H1 (cell line): ENCODE measurements at regions not wholly inside any gene's neighbourhood (a gene's known extent, or its start where the extent isn't known, plus 50 kb on each side); places are given as distances from the start of the nearest gene placed in this dataset.

Experiments
- CTCF ChIA-PET: fragments of 300-600 bp; sonication (Branson Sonifier 250); formaldehyde crosslinking; loops from one replicate; lab custom pipeline; 2021; ENCODE audit not compliant: partially characterized antibody; lab: Charles Lee
- POLR2A ChIA-PET: fragments of 300-600 bp; sonication (Branson Sonifier 250); formaldehyde crosslinking; loops from one replicate; lab custom pipeline; 2021; ENCODE audit warnings: inconsistent platforms; ENCODE audit not compliant: partially characterized antibody; lab: Charles Lee
- DNase-seq, 2 experiments: peaks; one replicate each; pipeline versions ENCODE4 v3.0.0 to v3.0.0-alpha.2; 2010 to 2022; ENCODE audit warnings: low spot score in 2 of 2, low read depth in 1 of 2, mixed read lengths in 1 of 2
- FAIRE-seq: peaks from 2 replicates; lab custom pipeline; 2011; peaks lifted over from hg19 to GRCh38; lab: Jason Lieb, UNC
- H2AFZ ChIP-seq: 2 replicates; pipeline ENCODE4 v1.8.1; 2012; ENCODE audit warnings: low read length, inconsistent platforms
- H2AK5ac ChIP-seq: 2 replicates; pipeline ENCODE4 v1.6.1; 2013; ENCODE audit warnings: low read depth, low read length
- H2BK120ac ChIP-seq: replicated peaks from 2 replicates; pipeline ENCODE3; 2013; ENCODE audit warnings: low read depth, low read length, inconsistent platforms
- H2BK12ac ChIP-seq: 2 replicates; pipeline ENCODE4 v1.6.1; 2013; ENCODE audit warnings: low read depth, low read length
- H2BK15ac ChIP-seq: 2 replicates; pipeline ENCODE4 v1.6.1; 2013; ENCODE audit warnings: low read length
- H2BK20ac ChIP-seq: 2 replicates; pipeline ENCODE4 v1.6.1; 2013; ENCODE audit warnings: low read length
- H2BK5ac ChIP-seq: 2 replicates; pipeline ENCODE4 v1.6.1; 2013; ENCODE audit warnings: low read depth, low read length
- H3K14ac ChIP-seq: 2 replicates; pipeline ENCODE4 v1.6.1; 2013; ENCODE audit warnings: inconsistent platforms; ENCODE audit not compliant: insufficient read length
- H3K18ac ChIP-seq: 2 replicates; pipeline ENCODE4 v1.6.1; 2013; ENCODE audit warnings: low read length; ENCODE audit errors: extremely low read depth
- H3K23ac ChIP-seq: 2 replicates; pipeline ENCODE4 v1.6.1; 2013; ENCODE audit warnings: inconsistent platforms; ENCODE audit not compliant: insufficient read length
- H3K23me2 ChIP-seq: 2 replicates; pipeline ENCODE4 v1.6.1; 2013; ENCODE audit warnings: low read depth, low read length
- H3K27ac ChIP-seq: 2 replicates; pipeline ENCODE4 v1.6.1; 2011; ENCODE audit warnings: low read depth, low read length, inconsistent platforms
- H3K27me3 ChIP-seq, 4 experiments: replicated peaks in 1 of 4; 1 replicate in 1 of 4; 2 replicates in 3 of 4; pipeline versions ENCODE4 v1.6.1 to v1.8.1; 2011 to 2013; ENCODE audit warnings: low read length in 3 of 4, mild to moderate bottlenecking in 3 of 4, inconsistent platforms in 2 of 4, mixed read lengths in 2 of 4, moderate library complexity in 1 of 4; ENCODE audit not compliant: control insufficient read depth in 3 of 4, insufficient read depth in 3 of 4; ENCODE audit errors: extremely low read depth in 1 of 4
- H3K36me3 ChIP-seq, 4 experiments: 2 replicates each; pipeline versions ENCODE4 v1.6.1 to v1.8.1; 2011 to 2013; ENCODE audit warnings: mild to moderate bottlenecking in 4 of 4, low read length in 3 of 4, moderate library complexity in 2 of 4, control low read depth in 1 of 4, inconsistent platforms in 1 of 4; ENCODE audit not compliant: insufficient read depth in 4 of 4, control insufficient read depth in 2 of 4
- H3K4ac ChIP-seq: replicated peaks from 2 replicates; pipeline ENCODE3; 2013; ENCODE audit warnings: low read length, low read depth, mixed read lengths, inconsistent platforms; ENCODE audit not compliant: insufficient read length
- H3K4me1 ChIP-seq, 4 experiments: replicated peaks in 1 of 4; 1 replicate in 1 of 4; 2 replicates in 3 of 4; pipeline versions ENCODE4 v1.6.1 to v1.8.1; 2011 to 2013; ENCODE audit warnings: low read length in 3 of 4, inconsistent platforms in 2 of 4, mixed read lengths in 1 of 4; ENCODE audit not compliant: insufficient read depth in 4 of 4, control insufficient read depth in 3 of 4
- H3K4me2 ChIP-seq, 2 experiments: 2 replicates each; pipeline versions ENCODE4 v1.6.1 to v1.8.1; 2011 to 2013; ENCODE audit warnings: low read depth in 2 of 2, low read length in 2 of 2, control low read depth in 1 of 2, inconsistent platforms in 1 of 2, mild to moderate bottlenecking in 1 of 2; ENCODE audit not compliant: insufficient read depth in 1 of 2
- H3K4me3 ChIP-seq, 4 experiments: fragments of 200-600, 300-600 bp in 1 of 4; sonication (generic), shearing (Covaris generic), sonication (Bioruptor Twin) in 1 of 4; 2 replicates each; pipeline versions ENCODE4 v1.5.1 to v1.8.1; 2011 to 2016; ENCODE audit warnings: low read length in 4 of 4, low read depth in 3 of 4, control low read depth in 2 of 4, inconsistent platforms in 2 of 4, mild to moderate bottlenecking in 2 of 4, mixed read lengths in 1 of 4, moderate library complexity in 1 of 4; ENCODE audit not compliant: insufficient read depth in 2 of 4; ENCODE audit errors: extremely low read depth in 1 of 4
- H3K56ac ChIP-seq: replicated peaks from 2 replicates; pipeline ENCODE3; 2013; ENCODE audit warnings: low read depth, mild to moderate bottlenecking, mixed read lengths, low read length, inconsistent platforms; ENCODE audit not compliant: insufficient read length
- H3K79me1 ChIP-seq: 2 replicates; pipeline ENCODE4 v1.6.1; 2013; ENCODE audit warnings: low read depth, low read length, control low read depth
- H3K79me2 ChIP-seq, 2 experiments: 2 replicates each; pipeline versions ENCODE4 v1.6.1 to v1.8.1; 2012 to 2013; ENCODE audit warnings: low read length in 2 of 2, mild to moderate bottlenecking in 2 of 2, inconsistent platforms in 1 of 2; ENCODE audit not compliant: insufficient read depth in 2 of 2, control insufficient read depth in 1 of 2
- H3K9ac ChIP-seq, 4 experiments: replicated peaks in 1 of 4; 1 replicate in 1 of 4; 2 replicates in 3 of 4; pipeline versions ENCODE4 v1.6.1 to v1.8.1; 2011 to 2013; ENCODE audit warnings: low read depth in 3 of 4, low read length in 3 of 4, control low read depth in 2 of 4, mild to moderate bottlenecking in 2 of 4, moderate library complexity in 2 of 4, inconsistent platforms in 1 of 4; ENCODE audit errors: extremely low read depth in 1 of 4
- H3K9me3 ChIP-seq, 2 experiments: 2 replicates each; pipeline versions ENCODE4 v1.6.1 to v1.8.1; 2012 to 2013; ENCODE audit warnings: mild to moderate bottlenecking in 2 of 2, moderate library complexity in 2 of 2, control low read depth in 1 of 2, inconsistent platforms in 1 of 2, low read depth in 1 of 2, low read length in 1 of 2, mixed read lengths in 1 of 2; ENCODE audit not compliant: insufficient read depth in 2 of 2
- H4K20me1 ChIP-seq, 2 experiments: replicated peaks in 1 of 2; 2 replicates each; pipeline versions ENCODE3 to v1.8.1; 2011 to 2013; ENCODE audit warnings: inconsistent platforms in 2 of 2, low read length in 2 of 2, mild to moderate bottlenecking in 1 of 2; ENCODE audit not compliant: insufficient read depth in 2 of 2, control insufficient read depth in 1 of 2
- H4K5ac ChIP-seq: 2 replicates; pipeline ENCODE4 v1.6.1; 2013; ENCODE audit warnings: low read length, low read depth, mixed read lengths, inconsistent platforms; ENCODE audit not compliant: insufficient read length
- H4K8ac ChIP-seq: 2 replicates; pipeline ENCODE4 v1.8.0; 2013; ENCODE audit warnings: mild to moderate bottlenecking, moderate library complexity, low read length, inconsistent platforms; ENCODE audit not compliant: insufficient read depth; ENCODE audit errors: extremely low read depth
- H4K91ac ChIP-seq: replicated peaks from 2 replicates; pipeline ENCODE3; 2013; ENCODE audit warnings: low read length, mixed read lengths, inconsistent platforms; ENCODE audit not compliant: insufficient read length
- CBX8 ChIP-seq: fragments of 300-800, 300-1000 bp; sonication (generic); IDR thresholded peaks from 2 replicates; pipeline ENCODE4 v1.7.1; 2016; ENCODE audit warnings: low read depth, low read length, borderline replicate concordance
- CEBPB ChIP-seq: IDR thresholded peaks from 2 replicates; pipeline ENCODE4 v1.6.1; 2012; ENCODE audit warnings: low read depth, low read length
- CTBP2 ChIP-seq: IDR thresholded peaks from 2 replicates; pipeline ENCODE4 v1.7.0; 2011; ENCODE audit warnings: borderline replicate concordance, mild to moderate bottlenecking, moderate library complexity, mixed read lengths, low read length; ENCODE audit not compliant: insufficient read depth, insufficient read length
- GABPA ChIP-seq: IDR thresholded peaks from 2 replicates; pipeline ENCODE4 v1.6.1; 2011; ENCODE audit warnings: mild to moderate bottlenecking, low read length, moderate library complexity, borderline replicate concordance; ENCODE audit not compliant: insufficient read depth
- KDM1A ChIP-seq: fragments of 200-600, 300-600 bp; sonication (generic); IDR thresholded peaks from 2 replicates; pipeline ENCODE4 v1.7.1; 2016; ENCODE audit warnings: mild to moderate bottlenecking, low read length, borderline replicate concordance
- NRF1 ChIP-seq: IDR thresholded peaks from 2 replicates; pipeline ENCODE4 v1.6.1; 2011; ENCODE audit warnings: mild to moderate bottlenecking, low read depth, low read length, improper control_type of control experiment
- SAP30 ChIP-seq: fragments of 300-600 bp; sonication (generic); IDR thresholded peaks from 2 replicates; pipeline ENCODE4 v1.7.1; 2012; ENCODE audit warnings: low read length, moderate library complexity, mild to moderate bottlenecking, inconsistent platforms; ENCODE audit not compliant: insufficient read depth, insufficient replicate concordance
- SP4 ChIP-seq: IDR thresholded peaks from 2 replicates; pipeline ENCODE4 v1.6.1; 2012; ENCODE audit warnings: low read length, inconsistent platforms
- SUZ12 ChIP-seq: fragments of 200-600 bp; sonication (generic); IDR thresholded peaks from 2 replicates; pipeline ENCODE4 v1.6.1; 2012; ENCODE audit warnings: mild to moderate bottlenecking, inconsistent platforms, low read length, moderate library complexity, mixed read lengths
- TAF1 ChIP-seq: IDR thresholded peaks from 2 replicates; pipeline ENCODE4 v1.6.1; 2011; ENCODE audit warnings: mild to moderate bottlenecking, low read depth, low read length
- TCF12 ChIP-seq: IDR thresholded peaks from 2 replicates; pipeline ENCODE4 v1.6.1; 2011; ENCODE audit warnings: low read depth, mild to moderate bottlenecking, low read length
- WGBS, 2 experiments: shearing (Covaris generic) in 1 of 2; methylation state at CpG; one replicate each; pipeline versions ENCODE4 v1.1.6 to v1.1.7; 2013 to 2015; ENCODE audit warnings: low lambda C conversion rate in 2 of 2, mixed read lengths in 2 of 2, inconsistent platforms in 1 of 2, low coverage in 1 of 2, missing lambda C conversion rate in 1 of 2; ENCODE audit not compliant: insufficient replicate concordance in 2 of 2, insufficient coverage in 1 of 2, insufficient read length in 1 of 2; ENCODE audit errors: extremely low coverage in 1 of 2, missing lambda C conversion rate in 1 of 2; 5-methylcytosine and 5-hydroxymethylcytosine counted together
- TF ChIP-seq, protein P1 (sequence below): IDR thresholded peaks from 2 replicates; pipeline ENCODE4 v1.6.1; 2012; ENCODE audit warnings: inconsistent platforms
- TF ChIP-seq, protein P2 (sequence below): IDR thresholded peaks from 2 replicates; pipeline ENCODE4 v1.6.1; 2011; ENCODE audit warnings: low read length, improper control_type of control experiment

DNA sequence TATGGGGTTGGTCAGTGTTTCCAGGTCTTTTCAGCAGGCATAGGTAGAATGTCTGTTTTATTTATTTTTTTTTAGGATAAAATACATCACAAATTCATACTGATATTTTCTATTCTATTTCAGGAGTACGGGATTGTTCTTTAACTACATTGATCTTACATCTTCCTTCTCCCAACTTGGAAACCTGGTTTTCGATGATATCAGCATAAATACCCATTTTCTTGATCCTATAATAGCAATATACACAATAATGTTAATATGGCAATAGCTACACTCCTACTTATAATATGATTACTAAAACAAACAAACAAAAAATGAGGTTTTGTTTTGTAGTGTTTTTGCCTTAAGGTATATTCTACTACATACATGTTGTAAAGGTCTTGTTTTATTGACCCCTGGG lies 962.4 kb upstream of the GOT2 start:
- Histone ChIP-seq H3K9me3 (no peaks in the 10 kb centered on the region), H4K8ac (no peak overlapping the region), H2BK5ac (no peak overlapping the region), H2BK15ac (no peak overlapping the region), H3K27ac (no peak overlapping the region), H3K36me3 (no peaks in the 10 kb centered on the region), H3K23me2 (no peaks in the 10 kb centered on the region), H3K18ac (no peak overlapping the region), H2AFZ (no peak overlapping the region), H4K91ac (no peak overlapping the region), H3K14ac (no peak overlapping the region), H3K79me1 (no peaks in the 10 kb centered on the region), H3K56ac (no peak overlapping the region), H4K20me1 (no peaks in the 10 kb centered on the region), H3K4me2 (no peak overlapping the region), H3K23ac (no peak overlapping the region), H2BK12ac (no peak overlapping the region), H3K79me2 (no peaks in the 10 kb centered on the region), H3K27me3 (no peaks in the 10 kb centered on the region), H3K4me1 (no peaks in the 10 kb centered on the region), H2BK120ac (no peak overlapping the region), H3K4ac (no peak overlapping the region), H3K9ac (no peak overlapping the region), H3K4me3 (no peak overlapping the region)
- DNase-seq, result no peak
- CTCF ChIA-PET, result interaction anchor here (0.6 kb wide), 1 partner anchor 449 kb away, joined by 3 read pairs; no protein-coding TSS in a partner anchor
- POLR2A ChIA-PET, result no interaction called here
- TF ChIP-seq SP4 (no peak), SUZ12 (no peak), NRF1 (no peak), TCF12 (no peak), KDM1A (no peak), SAP30 (no peak), CBX8 (no peak), CTBP2 (no peak), CEBPB (no peak), GABPA (no peak), TAF1 (no peak)
- TF ChIP-seq, protein P1, sequence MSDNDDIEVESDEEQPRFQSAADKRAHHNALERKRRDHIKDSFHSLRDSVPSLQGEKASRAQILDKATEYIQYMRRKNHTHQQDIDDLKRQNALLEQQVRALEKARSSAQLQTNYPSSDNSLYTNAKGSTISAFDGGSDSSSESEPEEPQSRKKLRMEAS, result no peak
- TF ChIP-seq, protein P2, sequence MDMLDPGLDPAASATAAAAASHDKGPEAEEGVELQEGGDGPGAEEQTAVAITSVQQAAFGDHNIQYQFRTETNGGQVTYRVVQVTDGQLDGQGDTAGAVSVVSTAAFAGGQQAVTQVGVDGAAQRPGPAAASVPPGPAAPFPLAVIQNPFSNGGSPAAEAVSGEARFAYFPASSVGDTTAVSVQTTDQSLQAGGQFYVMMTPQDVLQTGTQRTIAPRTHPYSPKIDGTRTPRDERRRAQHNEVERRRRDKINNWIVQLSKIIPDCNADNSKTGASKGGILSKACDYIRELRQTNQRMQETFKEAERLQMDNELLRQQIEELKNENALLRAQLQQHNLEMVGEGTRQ, result no peak
- TF ChIP-seq, all 59 proteins: peak for 0
- no peak for FAIRE-seq
- Histone ChIP-seq H4K5ac (no peak overlapping the region), H2BK20ac (no peak overlapping the region), H2AK5ac (no peak overlapping the region)
- 100% methylated on average over 2 of the region's 2 CpGs; no CpG with 5 or more reads in 1 of the 2 experiments for WGBS, 2 experiments
